B cell (primary cell): ENCODE measurements at regions not wholly inside any gene's neighbourhood (a gene's known extent, or its start where the extent isn't known, plus 50 kb on each side); places are given as distances from the start of the nearest gene placed in this dataset.

Experiments
- ATAC-seq: fragments of 200-7000 bp; cut with Tn5 transposase; one replicate; pipeline ENCODE4 v1.10.0; 2021; ENCODE audit warnings: low read depth, mild to moderate bottlenecking, moderate number of reproducible peaks, moderate library complexity
- CTCF ChIA-PET: fragments of 350-600 bp; sonication (Branson Sonifier 250); formaldehyde crosslinking; loops from one replicate; lab custom pipeline; 2021; ENCODE audit warnings: antibody characterized with exemption, inconsistent platforms; lab: Charles Lee
- POLR2A ChIA-PET: fragments of 350-600 bp; sonication (Branson Sonifier 250); formaldehyde crosslinking; loops from one replicate; lab custom pipeline; 2021; ENCODE audit warnings: antibody characterized with exemption; lab: Charles Lee
- DNase-seq: peaks from one replicate; pipeline ENCODE4 v3.0.0; 2013
- H2AFZ ChIP-seq: 2 replicates; pipeline ENCODE4 v1.6.1; 2012; ENCODE audit warnings: mild to moderate bottlenecking, low read depth, low read length; ENCODE audit not compliant: insufficient read depth, poor library complexity, severe bottlenecking
- H3K27ac ChIP-seq, 2 donors: 1 replicate in 1 of 2; 2 replicates in 1 of 2; pipeline ENCODE4 v1.5.1; 2012 to 2013; ENCODE audit warnings: low read length in 2 of 2, mild to moderate bottlenecking in 2 of 2, moderate library complexity in 1 of 2
- H3K27me3 ChIP-seq, 4 experiments: fragments of 200-600 bp in 1 of 4; sonication (generic) in 1 of 4; replicated peaks in 1 of 4; 1 replicate in 2 of 4; 2 replicates in 2 of 4; pipeline versions ENCODE4 v1.6.1 to v1.7.0; 2013 to 2016; ENCODE audit warnings: low read length in 3 of 4, mild to moderate bottlenecking in 2 of 4, mixed read lengths in 1 of 4, moderate library complexity in 1 of 4; ENCODE audit not compliant: insufficient read depth in 4 of 4, control insufficient read depth in 3 of 4; ENCODE audit errors: control extremely low read depth in 1 of 4
- H3K36me3 ChIP-seq, 2 experiments: replicated peaks in 1 of 2; 1 replicate in 1 of 2; 2 replicates in 1 of 2; pipeline versions ENCODE4 v1.6.1 to v1.7.1; 2013; ENCODE audit warnings: low read length in 1 of 2; ENCODE audit not compliant: insufficient read depth in 2 of 2, control insufficient read depth in 1 of 2; ENCODE audit errors: control extremely low read depth in 1 of 2, extremely low read depth in 1 of 2
- H3K4me1 ChIP-seq, 2 donors: fragments of 200-600 bp in 1 of 2; sonication (generic) in 1 of 2; 1 replicate in 1 of 2; 2 replicates in 1 of 2; pipeline versions ENCODE4 v1.5.1 to v1.6.1; 2013 to 2017; ENCODE audit warnings: low read length in 2 of 2; ENCODE audit not compliant: control insufficient read depth in 2 of 2, insufficient read depth in 2 of 2
- H3K4me2 ChIP-seq: replicated peaks from 2 replicates; pipeline ENCODE3; 2012; ENCODE audit warnings: mild to moderate bottlenecking, low read depth, low read length; ENCODE audit not compliant: poor library complexity, severe bottlenecking
- H3K4me3 ChIP-seq, 5 experiments: fragments of 200-600 bp in 1 of 5; sonication (generic) in 1 of 5; 1 replicate in 3 of 5; 2 replicates in 2 of 5; pipeline versions ENCODE4 v1.5.1 to v1.7.0; 2011 to 2016; ENCODE audit warnings: low read length in 4 of 5, mild to moderate bottlenecking in 4 of 5, low read depth in 2 of 5, control low read depth in 1 of 5, moderate library complexity in 1 of 5; ENCODE audit not compliant: insufficient read depth in 1 of 5; ENCODE audit errors: control extremely low read depth in 1 of 5, extremely low read depth in 1 of 5
- H3K79me2 ChIP-seq: fragments of 200-600 bp; sonication (generic); one replicate; pipeline ENCODE4 v1.6.0; 2016; ENCODE audit warnings: low read length; ENCODE audit not compliant: control insufficient read depth, insufficient read depth
- H3K9ac ChIP-seq: fragments of 200-600 bp; sonication (generic); 2 replicates; pipeline ENCODE4 v1.6.1; 2017; ENCODE audit warnings: mild to moderate bottlenecking, low read length, moderate library complexity
- H3K9me3 ChIP-seq, 3 donors: one replicate each; pipeline versions ENCODE4 v1.6.1 to v1.7.1; 2013; ENCODE audit warnings: low read length in 2 of 3; ENCODE audit not compliant: control insufficient read depth in 2 of 3, insufficient read depth in 1 of 3; ENCODE audit errors: control extremely low read depth in 1 of 3
- H4K20me1 ChIP-seq: 2 replicates; pipeline ENCODE4 v1.6.0; 2012; ENCODE audit warnings: mild to moderate bottlenecking, low read length; ENCODE audit not compliant: insufficient read depth, control insufficient read depth, poor library complexity, severe bottlenecking
- H3K27ac Mint-ChIP-seq: one replicate; pipeline ENCODE4 v1.8.0; 2021; ENCODE audit warnings: mixed read lengths
- H3K27me3 Mint-ChIP-seq: one replicate; pipeline ENCODE4 v1.8.0; 2021; ENCODE audit warnings: mixed read lengths
- H3K4me1 Mint-ChIP-seq: one replicate; pipeline ENCODE4 v1.8.0; 2021; ENCODE audit warnings: mixed read lengths
- H3K4me3 Mint-ChIP-seq: one replicate; pipeline ENCODE4 v1.8.0; 2021; ENCODE audit warnings: mixed read lengths
- H3K9me3 Mint-ChIP-seq: one replicate; pipeline ENCODE4 v1.8.0; 2022; ENCODE audit warnings: mixed read lengths; ENCODE audit not compliant: insufficient read depth
- CTCF ChIP-seq: fragments of 200-600 bp; IDR thresholded peaks from one replicate; pipeline ENCODE4 v1.8.0; 2022; ENCODE audit warnings: antibody characterized with exemption, mild to moderate bottlenecking
- EZH2 ChIP-seq: IDR thresholded peaks from 2 replicates; pipeline ENCODE4 v1.6.1; 2012; ENCODE audit warnings: borderline replicate concordance, low read depth, mild to moderate bottlenecking, moderate library complexity, low read length; ENCODE audit not compliant: insufficient read depth, poor library complexity, severe bottlenecking
- intact Hi-C: fragments of 100-400 bp; cut with micrococcal nuclease; formaldehyde crosslinking; loops from one replicate; pipeline ENCODE4 v1.10.0; 2022

GRCh38 chr17:63185420-63185819 is 219.4 kb downstream of the TANC2 start:
- Mint-ChIP-seq H3K9me3 (peaks cover 4% of the 10 kb centered on the region), H3K27ac (no peak overlapping the region), H3K4me1 (peaks cover 17% of the 10 kb centered on the region), H3K27me3 (no peaks in the 10 kb centered on the region), H3K4me3 (no peak overlapping the region)
- H3K4me3 ChIP-seq = no peak overlapping the region
- H4K20me1 ChIP-seq = no peaks in the 10 kb centered on the region
- peaks cover 8 to 13% of the 10 kb centered on the region in 2 donors for H3K4me1 ChIP-seq
- no peak overlapping the region for H3K27ac ChIP-seq
- no peak overlapping the region for H2AFZ ChIP-seq
- TF ChIP-seq EZH2 = no peak
- no peak for TF ChIP-seq CTCF
- DNase-seq (no peak), ATAC-seq (no peak)
- no peaks in the 10 kb centered on the region for H3K79me2 ChIP-seq
- no peak overlapping the region for H3K4me2 ChIP-seq
- ChIA-PET POLR2A (no interaction called here), CTCF (no interaction called here)
- no peaks in the 10 kb centered on the region for H3K36me3 ChIP-seq
- intact Hi-C loops = no loop called here
- H3K9me3 ChIP-seq = peaks cover 0 to 3% (median 0%) of the 10 kb centered on the region in 3 donors
- H3K27me3 ChIP-seq = no peaks in the 10 kb centered on the region
- no peak overlapping the region for H3K9ac ChIP-seq

GRCh38 chr17:63189082-63189481 is 223.0 kb downstream of the TANC2 start:
- no peaks in the 10 kb centered on the region for H3K79me2 ChIP-seq
- no peak for ATAC-seq

More at GRCh38 chr17:63189082-63189481, 223.0 kb downstream of the TANC2 start:
- H3K4me1 Mint-ChIP-seq = peaks cover 47% of the 10 kb centered on the region
- POLR2A ChIA-PET = no interaction called here
- Histone ChIP-seq H2AFZ (no peak overlapping the region), H3K27me3 (no peaks in the 10 kb centered on the region), H3K9me3 (peaks cover 0 to 7% (median 0%) of the 10 kb centered on the region in 3 donors), H3K4me3 (no peak overlapping the region), H3K9ac (no peak overlapping the region), H3K36me3 (no peaks in the 10 kb centered on the region), H3K4me1 (peaks cover 29 to 42% of the 10 kb centered on the region in 2 donors), H3K4me2 (no peak overlapping the region), H4K20me1 (no peaks in the 10 kb centered on the region), H3K27ac (no peak overlapping the region)
- DNase-seq = no peak
- TF ChIP-seq EZH2 = no peak
- TF ChIP-seq CTCF = no peak
- H3K27ac Mint-ChIP-seq = no peak overlapping the region
- peaks cover 4% of the 10 kb centered on the region for H3K9me3 Mint-ChIP-seq
- H3K27me3 Mint-ChIP-seq = no peaks in the 10 kb centered on the region
- CTCF ChIA-PET = no interaction called here
- H3K4me3 Mint-ChIP-seq = no peak overlapping the region
- intact Hi-C loops = no loop called here
